Small intestine (tissue), 7 donors: ENCODE measurements at regions not wholly inside any gene's neighbourhood (a gene's known extent, or its start where the extent isn't known, plus 50 kb on each side); places are given as distances from the start of the nearest gene placed in this dataset.

ENCODE experiments used
- DNase-seq, 2 donors: peaks; one replicate each; pipeline versions ENCODE4 v3.0.0 to v3.0.0-alpha.2; 2013
- FAIRE-seq: peaks from 2 replicates; lab custom pipeline; 2012; peaks lifted over from hg19 to GRCh38; lab: Jason Lieb, UNC
- H3K27ac ChIP-seq, 3 donors: one replicate each; pipeline ENCODE4 v1.5.1; 2013; ENCODE audit warnings: low read length in 2 of 3, mild to moderate bottlenecking in 2 of 3, control low read depth in 1 of 3, inconsistent platforms in 1 of 3, low read depth in 1 of 3, moderate library complexity in 1 of 3
- H3K27me3 ChIP-seq, 3 donors: one replicate each; pipeline ENCODE4 v1.6.1; 2013; ENCODE audit warnings: low read length in 3 of 3, inconsistent platforms in 1 of 3; ENCODE audit not compliant: control insufficient read depth in 3 of 3, insufficient read depth in 3 of 3
- H3K36me3 ChIP-seq, 3 donors: one replicate each; pipeline ENCODE4 v1.6.1; 2013; ENCODE audit warnings: low read length in 3 of 3, inconsistent platforms in 1 of 3, low read depth in 1 of 3, mild to moderate bottlenecking in 1 of 3, moderate library complexity in 1 of 3; ENCODE audit not compliant: control insufficient read depth in 3 of 3, insufficient read depth in 2 of 3
- H3K4me1 ChIP-seq, 3 donors: one replicate each; pipeline ENCODE4 v1.6.1; 2013; ENCODE audit warnings: low read length in 2 of 3, inconsistent platforms in 1 of 3, low read depth in 1 of 3, mild to moderate bottlenecking in 1 of 3, moderate library complexity in 1 of 3; ENCODE audit not compliant: control insufficient read depth in 3 of 3, insufficient read depth in 2 of 3
- H3K4me3 ChIP-seq, 3 donors: one replicate each; pipeline ENCODE4 v1.5.1; 2013; ENCODE audit warnings: low read length in 3 of 3, control low read depth in 1 of 3, inconsistent platforms in 1 of 3, low read depth in 1 of 3, mild to moderate bottlenecking in 1 of 3, moderate library complexity in 1 of 3
- H3K9me3 ChIP-seq, 2 donors: one replicate each; pipeline ENCODE4 v1.6.1; 2013; ENCODE audit warnings: low read depth in 1 of 2, low read length in 1 of 2; ENCODE audit not compliant: control insufficient read depth in 2 of 2, insufficient read depth in 1 of 2
- WGBS, 3 donors: extraction: QIAGEN DNeasy Blood & Tissue Kit; methylation state at CpG; one replicate each; pipeline ENCODE4 v1.1.7; 2013; 5-methylcytosine and 5-hydroxymethylcytosine counted together
- donor health status: healthy with polysubstance abuse.
- donor health status: control.
- donor health status: control.
- donor health status: Bipolar disorder and iron deficiency.
- donor health status: healthy.

- DNase-seq = no peak
- Histone ChIP-seq H3K36me3 (no peaks in the 10 kb centered on the region), H3K27me3 (no peaks in the 10 kb centered on the region), H3K4me3 (no peak overlapping the region), H3K27ac (no peak overlapping the region), H3K4me1 (no peaks in the 10 kb centered on the region), H3K9me3 (no peaks in the 10 kb centered on the region)
- WGBS, 3 donors = 85 to 93% (median 89%) methylated on average over 1 of the region's 1 CpG
- FAIRE-seq = no peak
These were observed 680.6 kb upstream of the CPEB2 start for GRCh38 chr4:14321723-14322122.

- WGBS, 3 donors = 74 to 89% (median 84%) methylated on average over 2 of the region's 2 CpGs
- H3K9me3 ChIP-seq = no peaks in the 10 kb centered on the region
- no peak overlapping the region for H3K27ac ChIP-seq
- H3K36me3 ChIP-seq = no peaks in the 10 kb centered on the region
- no peaks in the 10 kb centered on the region for H3K4me1 ChIP-seq
- H3K27me3 ChIP-seq = no peaks in the 10 kb centered on the region
- DNase-seq = no peak
- no peak overlapping the region for H3K4me3 ChIP-seq
- FAIRE-seq = no peak
These were observed 679.1 kb upstream of the CPEB2 start for GRCh38 chr4:14323191-14323590.

GRCh38 chr4:14329228-14329627 lies 673.1 kb upstream of the CPEB2 start:
- no peak for FAIRE-seq
- no peaks in the 10 kb centered on the region for H3K9me3 ChIP-seq
- WGBS, 3 donors = 79 to 93% (median 81%) methylated on average over 1 of the region's 1 CpG
- no peaks in the 10 kb centered on the region for H3K27me3 ChIP-seq
- no peaks in the 10 kb centered on the region for H3K4me1 ChIP-seq
- DNase-seq = no peak
- no peaks in the 10 kb centered on the region for H3K36me3 ChIP-seq
- no peak overlapping the region for H3K4me3 ChIP-seq
- H3K27ac ChIP-seq = no peak overlapping the region

GRCh38 chr4:14333616-14334015 lies 668.7 kb upstream of the CPEB2 start:
- FAIRE-seq = no peak
- no peaks in the 10 kb centered on the region for H3K9me3 ChIP-seq
- H3K4me1 ChIP-seq = no peaks in the 10 kb centered on the region
- H3K27me3 ChIP-seq = no peaks in the 10 kb centered on the region
- no peak for DNase-seq
- 83 to 91% (median 86%) methylated on average over 2 of the region's 2 CpGs for WGBS, 3 donors
- H3K4me3 ChIP-seq = no peak overlapping the region
- no peaks in the 10 kb centered on the region for H3K36me3 ChIP-seq
- H3K27ac ChIP-seq = no peak overlapping the region

GRCh38 chr4:14334166-14334565 lies 668.1 kb upstream of the CPEB2 start:
- DNase-seq = no peak
- H3K9me3 ChIP-seq = no peaks in the 10 kb centered on the region
- H3K27ac ChIP-seq = no peak overlapping the region
- no peak overlapping the region for H3K4me3 ChIP-seq
- no peaks in the 10 kb centered on the region for H3K27me3 ChIP-seq
- FAIRE-seq = no peak
- H3K4me1 ChIP-seq = no peaks in the 10 kb centered on the region
- H3K36me3 ChIP-seq = no peaks in the 10 kb centered on the region

GRCh38 chr4:14335872-14336271 lies 666.4 kb upstream of the CPEB2 start:
- 94 to 97% (median 96%) methylated on average over 3 of the region's 3 CpGs for WGBS, 3 donors
- H3K27me3 ChIP-seq = no peaks in the 10 kb centered on the region
- FAIRE-seq = no peak
- no peaks in the 10 kb centered on the region for H3K4me1 ChIP-seq
- no peak overlapping the region for H3K4me3 ChIP-seq
- DNase-seq = no peak
- H3K27ac ChIP-seq = no peak overlapping the region
- no peaks in the 10 kb centered on the region for H3K9me3 ChIP-seq
- no peaks in the 10 kb centered on the region for H3K36me3 ChIP-seq

GRCh38 chr4:14336656-14337055 lies 665.6 kb upstream of the CPEB2 start:
- H3K9me3 ChIP-seq = no peaks in the 10 kb centered on the region
- no peak for FAIRE-seq
- DNase-seq = no peak
- H3K27me3 ChIP-seq = no peaks in the 10 kb centered on the region
- H3K27ac ChIP-seq = no peak overlapping the region
- 46 to 68% (median 67%) methylated on average over 2 of the region's 2 CpGs for WGBS, 3 donors
- no peaks in the 10 kb centered on the region for H3K36me3 ChIP-seq
- no peaks in the 10 kb centered on the region for H3K4me1 ChIP-seq
- H3K4me3 ChIP-seq = no peak overlapping the region

- Histone ChIP-seq H3K9me3 (no peaks in the 10 kb centered on the region), H3K27me3 (no peaks in the 10 kb centered on the region), H3K27ac (no peak overlapping the region), H3K4me1 (no peaks in the 10 kb centered on the region), H3K4me3 (no peak overlapping the region), H3K36me3 (no peaks in the 10 kb centered on the region)
- WGBS, 3 donors = 44 to 65% (median 61%) methylated on average over 2 of the region's 2 CpGs
- DNase-seq = no peak
- FAIRE-seq = no peak
These were observed 664.2 kb upstream of the CPEB2 start for GRCh38 chr4:14337892-14338584.
